Neural cell (in vitro differentiated cells): ENCODE measurements at regions not wholly inside any gene's neighbourhood (a gene's known extent, or its start where the extent isn't known, plus 50 kb on each side); places are given as distances from the start of the nearest gene placed in this dataset.
A peak's percentile ranks its signal among the peaks of the same experiment; 100 is the strongest.

ENCODE experiments used
- EP300 ChIP-seq: fragments of 450-650 bp; conservative IDR thresholded peaks from 2 replicates; pipeline ENCODE4 v1.6.1; 2014; ENCODE audit warnings: antibody characterized with exemption, mild to moderate bottlenecking, moderate library complexity; ENCODE audit not compliant: poor library complexity, severe bottlenecking
- EZH2 ChIP-seq: fragments of 200-600, 300-800 bp; shearing (Covaris generic), sonication (generic); IDR thresholded peaks from 2 replicates; pipeline ENCODE4 v1.6.1; 2014; ENCODE audit warnings: antibody characterized with exemption, low read length, borderline replicate concordance, mild to moderate bottlenecking; ENCODE audit not compliant: insufficient read depth, poor library complexity, severe bottlenecking
- MXI1 ChIP-seq: fragments of 450-650 bp; conservative IDR thresholded peaks from 2 replicates; pipeline ENCODE4 v1.6.1; 2014; ENCODE audit warnings: antibody characterized with exemption, mild to moderate bottlenecking; ENCODE audit not compliant: poor library complexity, severe bottlenecking
- POLR2AphosphoS5 ChIP-seq: IDR thresholded peaks from 2 replicates; pipeline ENCODE4 v1.6.1; 2012
- RAD21 ChIP-seq: fragments of 450-650 bp; conservative IDR thresholded peaks from 2 replicates; pipeline ENCODE4 v1.6.1; 2014; ENCODE audit warnings: antibody characterized with exemption, mild to moderate bottlenecking, moderate library complexity
- SMC3 ChIP-seq: fragments of 450-650 bp; conservative IDR thresholded peaks from 2 replicates; pipeline ENCODE4 v1.6.1; 2014; ENCODE audit warnings: antibody characterized with exemption, mild to moderate bottlenecking, moderate library complexity; ENCODE audit not compliant: poor library complexity
- TAF1 ChIP-seq: IDR thresholded peaks from 2 replicates; pipeline ENCODE4 v1.6.1; 2012; ENCODE audit warnings: low read depth
- TF ChIP-seq, protein P1 (sequence below): fragments of 450-650 bp; IDR thresholded peaks from 2 replicates; pipeline ENCODE4 v1.5.1; 2014; ENCODE audit warnings: antibody characterized with exemption, mild to moderate bottlenecking, moderate library complexity; ENCODE audit not compliant: poor library complexity, severe bottlenecking
- TF ChIP-seq, protein P2 (sequence below): IDR thresholded peaks from 2 replicates; pipeline ENCODE4 v1.6.1; 2012; ENCODE audit warnings: borderline replicate concordance

DNA sequence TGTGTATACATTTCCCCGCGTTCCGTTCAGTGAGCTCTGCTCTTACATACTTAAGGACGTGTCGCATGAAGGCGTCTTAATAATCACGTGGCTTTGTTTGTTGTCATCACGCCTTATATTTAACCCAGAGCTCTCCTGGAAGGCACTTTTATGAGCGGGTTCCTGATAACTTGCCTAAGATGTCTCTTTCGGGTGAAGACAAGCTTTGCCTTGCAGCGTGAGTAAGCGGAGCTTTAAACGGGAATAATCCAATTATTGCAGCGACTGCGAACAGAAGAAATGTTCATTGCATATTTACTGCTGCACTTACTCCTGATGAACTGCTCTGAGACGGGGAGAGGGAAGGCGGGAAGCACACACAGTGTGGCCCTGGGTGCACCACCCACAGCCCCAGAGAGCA, 1128.2 kb downstream of the BRD1 start:
- peak; percentile 17 for TF ChIP-seq POLR2AphosphoS5
- no peak for TF ChIP-seq EZH2
- TF ChIP-seq, protein P1, sequence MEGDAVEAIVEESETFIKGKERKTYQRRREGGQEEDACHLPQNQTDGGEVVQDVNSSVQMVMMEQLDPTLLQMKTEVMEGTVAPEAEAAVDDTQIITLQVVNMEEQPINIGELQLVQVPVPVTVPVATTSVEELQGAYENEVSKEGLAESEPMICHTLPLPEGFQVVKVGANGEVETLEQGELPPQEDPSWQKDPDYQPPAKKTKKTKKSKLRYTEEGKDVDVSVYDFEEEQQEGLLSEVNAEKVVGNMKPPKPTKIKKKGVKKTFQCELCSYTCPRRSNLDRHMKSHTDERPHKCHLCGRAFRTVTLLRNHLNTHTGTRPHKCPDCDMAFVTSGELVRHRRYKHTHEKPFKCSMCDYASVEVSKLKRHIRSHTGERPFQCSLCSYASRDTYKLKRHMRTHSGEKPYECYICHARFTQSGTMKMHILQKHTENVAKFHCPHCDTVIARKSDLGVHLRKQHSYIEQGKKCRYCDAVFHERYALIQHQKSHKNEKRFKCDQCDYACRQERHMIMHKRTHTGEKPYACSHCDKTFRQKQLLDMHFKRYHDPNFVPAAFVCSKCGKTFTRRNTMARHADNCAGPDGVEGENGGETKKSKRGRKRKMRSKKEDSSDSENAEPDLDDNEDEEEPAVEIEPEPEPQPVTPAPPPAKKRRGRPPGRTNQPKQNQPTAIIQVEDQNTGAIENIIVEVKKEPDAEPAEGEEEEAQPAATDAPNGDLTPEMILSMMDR, result no peak
- TF ChIP-seq, protein P2, sequence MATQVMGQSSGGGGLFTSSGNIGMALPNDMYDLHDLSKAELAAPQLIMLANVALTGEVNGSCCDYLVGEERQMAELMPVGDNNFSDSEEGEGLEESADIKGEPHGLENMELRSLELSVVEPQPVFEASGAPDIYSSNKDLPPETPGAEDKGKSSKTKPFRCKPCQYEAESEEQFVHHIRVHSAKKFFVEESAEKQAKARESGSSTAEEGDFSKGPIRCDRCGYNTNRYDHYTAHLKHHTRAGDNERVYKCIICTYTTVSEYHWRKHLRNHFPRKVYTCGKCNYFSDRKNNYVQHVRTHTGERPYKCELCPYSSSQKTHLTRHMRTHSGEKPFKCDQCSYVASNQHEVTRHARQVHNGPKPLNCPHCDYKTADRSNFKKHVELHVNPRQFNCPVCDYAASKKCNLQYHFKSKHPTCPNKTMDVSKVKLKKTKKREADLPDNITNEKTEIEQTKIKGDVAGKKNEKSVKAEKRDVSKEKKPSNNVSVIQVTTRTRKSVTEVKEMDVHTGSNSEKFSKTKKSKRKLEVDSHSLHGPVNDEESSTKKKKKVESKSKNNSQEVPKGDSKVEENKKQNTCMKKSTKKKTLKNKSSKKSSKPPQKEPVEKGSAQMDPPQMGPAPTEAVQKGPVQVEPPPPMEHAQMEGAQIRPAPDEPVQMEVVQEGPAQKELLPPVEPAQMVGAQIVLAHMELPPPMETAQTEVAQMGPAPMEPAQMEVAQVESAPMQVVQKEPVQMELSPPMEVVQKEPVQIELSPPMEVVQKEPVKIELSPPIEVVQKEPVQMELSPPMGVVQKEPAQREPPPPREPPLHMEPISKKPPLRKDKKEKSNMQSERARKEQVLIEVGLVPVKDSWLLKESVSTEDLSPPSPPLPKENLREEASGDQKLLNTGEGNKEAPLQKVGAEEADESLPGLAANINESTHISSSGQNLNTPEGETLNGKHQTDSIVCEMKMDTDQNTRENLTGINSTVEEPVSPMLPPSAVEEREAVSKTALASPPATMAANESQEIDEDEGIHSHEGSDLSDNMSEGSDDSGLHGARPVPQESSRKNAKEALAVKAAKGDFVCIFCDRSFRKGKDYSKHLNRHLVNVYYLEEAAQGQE, result peak; percentile 34
- TF ChIP-seq RAD21, result no peak
- TF ChIP-seq MXI1, result no peak
- peak; percentile 22 for TF ChIP-seq EP300
- TF ChIP-seq TAF1, result no peak
- TF ChIP-seq SMC3, result no peak
